SK-MEL-5 (cell line): ENCODE measurements at regions not wholly inside any gene's neighbourhood (a gene's known extent, or its start where the extent isn't known, plus 50 kb on each side); places are given as distances from the start of the nearest gene placed in this dataset.

Experiments used
- DNase-seq: peaks from one replicate; pipeline ENCODE4 v3.0.0-alpha.2; 2016; ENCODE audit warnings: low read depth, low spot score
- in situ Hi-C: cut with HindIII; loops from 2 replicates; pipeline ENCODE4 v1.10.0; 2016; ENCODE audit warnings: low sequenced_read_pairs, high pct_unique_total_duplicates, low pct_unique_long_range_greater_than_20kb

- in situ Hi-C loops = no loop called here
- no peak for DNase-seq
Measured at GRCh38 chr13:104114101-104114500, 1047.9 kb upstream of the SLC10A2 start.

GRCh38 chr13:104111031-104111430 is 1044.8 kb upstream of the SLC10A2 start:
- no peak for DNase-seq
- in situ Hi-C loops = no loop called here

- DNase-seq = peak; percentile 8
- in situ Hi-C loops = no loop called here
Measured at GRCh38 chr13:104106705-104107393, 1040.6 kb upstream of the SLC10A2 start.

- in situ Hi-C loops = no loop called here
- DNase-seq = no peak
Measured at GRCh38 chr13:104105418-104106355, 1039.5 kb upstream of the SLC10A2 start.

- in situ Hi-C loops = no loop called here
- DNase-seq = no peak
Measured at GRCh38 chr13:104099750-104100149, 1033.5 kb upstream of the SLC10A2 start.

GRCh38 chr13:104098421-104098820 is 1032.2 kb upstream of the SLC10A2 start:
- DNase-seq = no peak
- in situ Hi-C loops = no loop called here

- in situ Hi-C loops = no loop called here
- no peak for DNase-seq
Measured at GRCh38 chr13:104086759-104087158, 1020.5 kb upstream of the SLC10A2 start.

- in situ Hi-C loops = no loop called here
- DNase-seq = no peak
Measured at GRCh38 chr13:104086210-104086609, 1020.0 kb upstream of the SLC10A2 start.

- DNase-seq = no peak
- in situ Hi-C loops = no loop called here
Measured at GRCh38 chr13:104085611-104086010, 1019.4 kb upstream of the SLC10A2 start.

- no peak for DNase-seq
- in situ Hi-C loops = no loop called here
Measured at GRCh38 chr13:104074326-104074725, 1008.1 kb upstream of the SLC10A2 start.

GRCh38 chr13:104071806-104072205 is 1005.6 kb upstream of the SLC10A2 start:
- no peak for DNase-seq
- in situ Hi-C loops = no loop called here

GRCh38 chr13:104065328-104065727 is 999.1 kb upstream of the SLC10A2 start:
- in situ Hi-C loops = no loop called here
- no peak for DNase-seq

GRCh38 chr13:104057861-104058260 is 991.6 kb upstream of the SLC10A2 start:
- in situ Hi-C loops = no loop called here
- DNase-seq = no peak

- DNase-seq = no peak
- in situ Hi-C loops = no loop called here
Measured at GRCh38 chr13:104045907-104046306, 979.7 kb upstream of the SLC10A2 start.

GRCh38 chr13:104043184-104043583 is 977.0 kb upstream of the SLC10A2 start:
- in situ Hi-C loops = no loop called here
- peak; percentile 96 for DNase-seq

GRCh38 chr13:104034891-104035290 is 968.7 kb upstream of the SLC10A2 start:
- no peak for DNase-seq
- in situ Hi-C loops = no loop called here

GRCh38 chr13:104025303-104025702 is 959.1 kb upstream of the SLC10A2 start:
- in situ Hi-C loops = no loop called here
- no peak for DNase-seq

GRCh38 chr13:104024416-104025170 is 958.4 kb upstream of the SLC10A2 start:
- in situ Hi-C loops = no loop called here
- peak; percentile 93 for DNase-seq
